ENCODE measurements at regions not wholly inside any gene's neighbourhood (a gene's known extent, or its start where the extent isn't known, plus 50 kb on each side); places are given as distances from the start of the nearest gene placed in this dataset.

GRCh38 chr4:130023088-130023487 lies 927.1 kb downstream of the C4orf33 start:
- no peaks in the 10 kb centered on the region for H3K36me3 Mint-ChIP-seq (ENCODE audit: insufficient read depth, unreplicated experiment)
- H3K4me3 Mint-ChIP-seq (ENCODE audit: unreplicated experiment), result no peak overlapping the region
- DNase-seq, result no peak
- BruUV-seq (replicated peaks), result no TSS peak
- ChIA-PET CTCF (no interaction called here), POLR2A (no interaction called here)
- Histone ChIP-seq H3K4me3 (ENCODE audit: low read depth, low read length) (no peak overlapping the region), H3K9me3 (no peaks in the 10 kb centered on the region), H3K27me3 (replicated peaks; ENCODE audit: control insufficient read depth, insufficient read depth, low read length) (no peaks in the 10 kb centered on the region), H3K4me1 (no peaks in the 10 kb centered on the region), H3K36me3 (ENCODE audit: control insufficient read depth, insufficient read depth, low read length) (no peaks in the 10 kb centered on the region)
- H3K4me1 Mint-ChIP-seq (ENCODE audit: low read depth, unreplicated experiment), result no peaks in the 10 kb centered on the region
- TF ChIP-seq CTCF (IDR thresholded peaks at IDR 0.05; ENCODE audit: insufficient read depth in 1 of 2, low read depth in 1 of 2, low read length in 1 of 2, severe bottlenecking in 1 of 2, unreplicated experiment in 1 of 2), result no peak
- H3K27ac Mint-ChIP-seq (ENCODE audit: unreplicated experiment), result no peak overlapping the region
- no peaks in the 10 kb centered on the region for H3K27me3 Mint-ChIP-seq (ENCODE audit: insufficient read depth, unreplicated experiment)
- intact Hi-C loops (cut with micrococcal nuclease; ENCODE audit: unreplicated experiment), result no loop called here
- H3K9me3 Mint-ChIP-seq (ENCODE audit: unreplicated experiment), result no peaks in the 10 kb centered on the region

- no TSS peak for BruUV-seq (replicated peaks)
- no peak overlapping the region for H3K4me3 ChIP-seq (ENCODE audit: low read depth, low read length)
- H3K27me3 Mint-ChIP-seq (ENCODE audit: insufficient read depth, unreplicated experiment), result no peaks in the 10 kb centered on the region
Measured at GRCh38 chr4:130025701-130026100, 929.7 kb downstream of the C4orf33 start.

GRCh38 chr4:130026185-130026584 lies 930.2 kb downstream of the C4orf33 start:
- H3K36me3 ChIP-seq (ENCODE audit: control insufficient read depth, insufficient read depth, low read length), result no peaks in the 10 kb centered on the region
- no TSS peak for BruUV-seq (replicated peaks)
- Mint-ChIP-seq H3K9me3 (ENCODE audit: unreplicated experiment) (no peaks in the 10 kb centered on the region), H3K36me3 (ENCODE audit: insufficient read depth, unreplicated experiment) (no peaks in the 10 kb centered on the region), H3K27ac (ENCODE audit: unreplicated experiment) (no peak overlapping the region), H3K4me1 (ENCODE audit: low read depth, unreplicated experiment) (no peaks in the 10 kb centered on the region), H3K27me3 (ENCODE audit: insufficient read depth, unreplicated experiment) (no peaks in the 10 kb centered on the region), H3K4me3 (ENCODE audit: unreplicated experiment) (no peak overlapping the region)
- no peaks in the 10 kb centered on the region for H3K9me3 ChIP-seq
- no peak for TF ChIP-seq CTCF (IDR thresholded peaks at IDR 0.05; ENCODE audit: insufficient read depth in 1 of 2, low read depth in 1 of 2, low read length in 1 of 2, severe bottlenecking in 1 of 2, unreplicated experiment in 1 of 2)
- no peak overlapping the region for H3K4me3 ChIP-seq (ENCODE audit: low read depth, low read length)
- ChIA-PET POLR2A (no interaction called here), CTCF (no interaction called here)
- intact Hi-C loops (cut with micrococcal nuclease; ENCODE audit: unreplicated experiment), result no loop called here
- DNase-seq, result no peak
- H3K4me1 ChIP-seq, result no peaks in the 10 kb centered on the region
- no peaks in the 10 kb centered on the region for H3K27me3 ChIP-seq (replicated peaks; ENCODE audit: control insufficient read depth, insufficient read depth, low read length)

More at GRCh38 chr4:130025701-130026100, 929.7 kb downstream of the C4orf33 start:
- H3K4me1 Mint-ChIP-seq (ENCODE audit: low read depth, unreplicated experiment), result no peaks in the 10 kb centered on the region
- no peaks in the 10 kb centered on the region for H3K36me3 ChIP-seq (ENCODE audit: control insufficient read depth, insufficient read depth, low read length)
- H3K27ac Mint-ChIP-seq (ENCODE audit: unreplicated experiment), result no peak overlapping the region
- no peak for TF ChIP-seq CTCF (IDR thresholded peaks at IDR 0.05; ENCODE audit: insufficient read depth in 1 of 2, low read depth in 1 of 2, low read length in 1 of 2, severe bottlenecking in 1 of 2, unreplicated experiment in 1 of 2)
- DNase-seq, result no peak
- no peaks in the 10 kb centered on the region for H3K36me3 Mint-ChIP-seq (ENCODE audit: insufficient read depth, unreplicated experiment)
- POLR2A ChIA-PET, result no interaction called here
- no peaks in the 10 kb centered on the region for H3K9me3 ChIP-seq
- CTCF ChIA-PET, result no interaction called here
- H3K4me1 ChIP-seq, result no peaks in the 10 kb centered on the region
- H3K27me3 ChIP-seq (replicated peaks; ENCODE audit: control insufficient read depth, insufficient read depth, low read length), result no peaks in the 10 kb centered on the region
- no peak overlapping the region for H3K4me3 Mint-ChIP-seq (ENCODE audit: unreplicated experiment)
- no peaks in the 10 kb centered on the region for H3K9me3 Mint-ChIP-seq (ENCODE audit: unreplicated experiment)
- intact Hi-C loops (cut with micrococcal nuclease; ENCODE audit: unreplicated experiment), result no loop called here

Measured in Caco-2 (cell line).